ENCODE measurements at regions not wholly inside any gene's neighbourhood (a gene's known extent, or its start where the extent isn't known, plus 50 kb on each side); places are given as distances from the start of the nearest gene placed in this dataset.
"Not testable (repeated sequence)": the region's sequence is repeated elsewhere in the genome, so short reads cannot be mapped to it uniquely, and the experiment has no call there.

- DNase-seq = not testable (repeated sequence)
Measured at GRCh38 chr2:94576486-94576885, 294.7 kb upstream of the TEKT4 start.

- not testable (repeated sequence) for DNase-seq
Measured at GRCh38 chr2:94577160-94577559, 294.1 kb upstream of the TEKT4 start.

- DNase-seq = not testable (repeated sequence)
Measured at GRCh38 chr2:94579221-94579620, 292.0 kb upstream of the TEKT4 start.

- not testable (repeated sequence) for DNase-seq
Measured at GRCh38 chr2:94583081-94583723, 288.0 kb upstream of the TEKT4 start.

GRCh38 chr2:94584569-94584968, 286.7 kb upstream of the TEKT4 start:
- DNase-seq = not testable (repeated sequence)

- DNase-seq = peak; percentile 24
Measured at GRCh38 chr2:94586032-94586982, 284.9 kb upstream of the TEKT4 start.

GRCh38 chr2:94587042-94587441, 284.2 kb upstream of the TEKT4 start:
- DNase-seq = not testable (repeated sequence)

- not testable (repeated sequence) for DNase-seq
Measured at GRCh38 chr2:94594019-94594836, 277.0 kb upstream of the TEKT4 start.

GRCh38 chr2:94595956-94596355, 275.3 kb upstream of the TEKT4 start:
- DNase-seq = not testable (repeated sequence)

GRCh38 chr2:94598075-94598713, 273.0 kb upstream of the TEKT4 start:
- not testable (repeated sequence) for DNase-seq

GRCh38 chr2:94600929-94601328, 270.3 kb upstream of the TEKT4 start:
- DNase-seq = not testable (repeated sequence)

GRCh38 chr2:94602466-94602865, 268.8 kb upstream of the TEKT4 start:
- DNase-seq = no peak

GRCh38 chr2:94622113-94622618, 249.1 kb upstream of the TEKT4 start:
- DNase-seq = no peak

GRCh38 chr2:94628953-94629352, 242.3 kb upstream of the TEKT4 start:
- DNase-seq = not testable (repeated sequence)

- not testable (repeated sequence) for DNase-seq
Measured at GRCh38 chr2:94641397-94641796, 229.8 kb upstream of the TEKT4 start.

- not testable (repeated sequence) for DNase-seq
Measured at GRCh38 chr2:94652131-94652530, 219.1 kb upstream of the TEKT4 start.

GRCh38 chr2:94669858-94670257, 201.4 kb upstream of the TEKT4 start:
- DNase-seq = not testable (repeated sequence)

- not testable (repeated sequence) for DNase-seq
Measured at GRCh38 chr2:94694236-94694635, 177.0 kb upstream of the TEKT4 start.

- DNase-seq = not testable (repeated sequence)
Measured at GRCh38 chr2:94708982-94709381, 162.2 kb upstream of the TEKT4 start.

- DNase-seq = no peak
Measured at GRCh38 chr2:94725543-94725942, 145.7 kb upstream of the TEKT4 start.

GRCh38 chr2:94735536-94735935, 135.7 kb upstream of the TEKT4 start:
- not testable (repeated sequence) for DNase-seq

- not testable (repeated sequence) for DNase-seq
Measured at GRCh38 chr2:94737145-94737544, 134.1 kb upstream of the TEKT4 start.

Data from activated CD4-positive, alpha-beta T cell treated with anti-CD3 and anti-CD28 coated beads, Interleukin-2, amount 50 U/mL, for 16 hours (primary cell).